ENCODE measurements at regions not wholly inside any gene's neighbourhood (a gene's known extent, or its start where the extent isn't known, plus 50 kb on each side); places are given as distances from the start of the nearest gene placed in this dataset.
A peak's percentile ranks its signal among the peaks of the same experiment; 100 is the strongest.

DNA sequence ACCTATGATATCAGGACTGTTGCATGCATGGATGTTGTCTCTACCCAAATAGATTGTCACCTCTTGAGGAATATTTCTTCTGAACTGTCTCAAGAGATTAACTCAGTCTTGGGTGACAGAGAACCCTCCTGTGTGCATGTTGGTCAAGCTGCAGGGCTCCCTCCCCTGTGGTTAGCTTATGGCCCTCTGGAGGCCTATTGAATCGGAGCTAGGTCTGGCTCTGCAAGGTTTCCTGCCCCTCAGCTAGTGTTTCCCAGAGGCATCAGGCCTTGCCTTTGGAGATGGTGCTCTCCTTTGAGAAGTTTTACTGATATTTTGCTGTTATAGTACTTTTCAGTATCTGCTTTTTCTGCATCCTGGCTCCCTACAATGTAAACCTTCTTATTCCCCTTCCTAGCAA is 769.2 kb upstream of the FAM98A start:
- no peak for TF ChIP-seq EZH2 (IDR thresholded peaks at IDR 0.05; ENCODE audit: insufficient read depth, low read length)
- TF ChIP-seq, protein P1, sequence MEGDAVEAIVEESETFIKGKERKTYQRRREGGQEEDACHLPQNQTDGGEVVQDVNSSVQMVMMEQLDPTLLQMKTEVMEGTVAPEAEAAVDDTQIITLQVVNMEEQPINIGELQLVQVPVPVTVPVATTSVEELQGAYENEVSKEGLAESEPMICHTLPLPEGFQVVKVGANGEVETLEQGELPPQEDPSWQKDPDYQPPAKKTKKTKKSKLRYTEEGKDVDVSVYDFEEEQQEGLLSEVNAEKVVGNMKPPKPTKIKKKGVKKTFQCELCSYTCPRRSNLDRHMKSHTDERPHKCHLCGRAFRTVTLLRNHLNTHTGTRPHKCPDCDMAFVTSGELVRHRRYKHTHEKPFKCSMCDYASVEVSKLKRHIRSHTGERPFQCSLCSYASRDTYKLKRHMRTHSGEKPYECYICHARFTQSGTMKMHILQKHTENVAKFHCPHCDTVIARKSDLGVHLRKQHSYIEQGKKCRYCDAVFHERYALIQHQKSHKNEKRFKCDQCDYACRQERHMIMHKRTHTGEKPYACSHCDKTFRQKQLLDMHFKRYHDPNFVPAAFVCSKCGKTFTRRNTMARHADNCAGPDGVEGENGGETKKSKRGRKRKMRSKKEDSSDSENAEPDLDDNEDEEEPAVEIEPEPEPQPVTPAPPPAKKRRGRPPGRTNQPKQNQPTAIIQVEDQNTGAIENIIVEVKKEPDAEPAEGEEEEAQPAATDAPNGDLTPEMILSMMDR (IDR thresholded peaks at IDR 0.05; ENCODE audit: insufficient read depth, low read depth, low read length) = no peak
- Histone ChIP-seq H3K4me3 (ENCODE audit: insufficient read depth, low read depth, low read length) (no peak overlapping the region), H3K27me3 (ENCODE audit: insufficient read depth, low read length) (no peaks in the 10 kb centered on the region), H2AFZ (ENCODE audit: low read depth, low read length) (no peak overlapping the region), H3K9me3 (ENCODE audit: insufficient read depth, low read depth, low read length) (no peaks in the 10 kb centered on the region), H3K79me2 (ENCODE audit: insufficient read depth, low read length) (no peaks in the 10 kb centered on the region), H3K4me1 (ENCODE audit: insufficient read depth, low read length) (no peaks in the 10 kb centered on the region), H4K20me1 (ENCODE audit: insufficient read depth, low read length) (no peaks in the 10 kb centered on the region), H3K9ac (ENCODE audit: low read length) (no peak overlapping the region), H3K4me2 (ENCODE audit: low read length) (no peak overlapping the region), H3K36me3 (ENCODE audit: insufficient read depth, low read length) (no peaks in the 10 kb centered on the region), H3K27ac (ENCODE audit: low read depth, low read length) (no peak overlapping the region)
- no peak overlapping the region for H3K27ac Mint-ChIP-seq (ENCODE audit: unreplicated experiment)
- H3K4me1 Mint-ChIP-seq (ENCODE audit: low read depth, unreplicated experiment) = peaks cover 14% of the 10 kb centered on the region
- FAIRE-seq = no peak
- H3K36me3 Mint-ChIP-seq (ENCODE audit: low read depth, unreplicated experiment) = no peaks in the 10 kb centered on the region
- no peak for DNase-seq (ENCODE audit: low read depth)
- H3K9me3 Mint-ChIP-seq (ENCODE audit: unreplicated experiment) = no peaks in the 10 kb centered on the region
- no peak overlapping the region for H3K4me3 Mint-ChIP-seq (ENCODE audit: unreplicated experiment)
- no peaks in the 10 kb centered on the region for H3K27me3 Mint-ChIP-seq (ENCODE audit: low read depth, unreplicated experiment)

DNA sequence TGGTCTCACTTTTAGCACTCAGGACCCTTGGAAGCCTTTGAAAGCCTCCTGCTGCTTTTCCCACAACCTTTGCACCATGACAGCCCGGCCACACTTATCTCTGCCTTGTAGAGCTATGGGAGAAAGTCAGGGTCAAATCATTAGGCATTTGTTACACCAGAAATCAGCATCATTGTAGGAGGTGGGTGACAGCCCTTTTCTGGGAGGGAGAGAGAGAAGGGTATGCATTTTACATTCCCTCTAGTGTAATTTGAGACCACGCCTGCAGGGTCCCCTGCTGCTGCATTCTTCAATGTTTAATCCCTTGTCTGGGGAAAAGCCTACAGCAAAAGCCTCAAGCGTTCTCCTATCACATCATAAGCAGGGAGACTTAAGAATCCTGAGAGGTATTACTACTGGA is 766.8 kb upstream of the FAM98A start:
- DNase-seq (ENCODE audit: low read depth) (no peak), FAIRE-seq (no peak)
- H3K36me3 Mint-ChIP-seq (ENCODE audit: low read depth, unreplicated experiment) = no peaks in the 10 kb centered on the region

DNA sequence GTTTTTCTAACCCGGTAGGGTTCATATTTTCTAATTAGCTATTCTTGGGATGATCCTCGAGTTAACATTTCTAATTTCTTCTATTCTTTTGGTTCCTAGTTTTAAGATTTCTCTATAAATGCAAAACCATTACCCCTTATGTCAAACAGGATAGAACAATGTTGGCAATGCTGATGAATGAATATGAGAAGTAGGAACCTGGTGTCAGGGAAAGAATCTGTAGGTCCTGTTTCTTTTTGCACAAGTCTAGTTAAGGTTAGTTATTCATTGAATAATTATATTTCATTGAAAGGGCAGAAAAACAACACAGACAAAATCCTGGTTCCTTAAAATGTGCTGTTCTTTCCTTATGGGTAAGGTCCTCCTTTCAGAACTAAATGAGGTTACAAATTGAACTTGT is 766.4 kb upstream of the FAM98A start:
- peaks cover 14% of the 10 kb centered on the region for H3K4me1 Mint-ChIP-seq (ENCODE audit: low read depth, unreplicated experiment)
- DNase-seq (ENCODE audit: low read depth) (no peak), FAIRE-seq (no peak)
- H3K4me3 ChIP-seq (ENCODE audit: insufficient read depth, low read depth, low read length) = no peak overlapping the region
- no peaks in the 10 kb centered on the region for H3K9me3 Mint-ChIP-seq (ENCODE audit: unreplicated experiment)
- no peaks in the 10 kb centered on the region for H3K27me3 ChIP-seq (ENCODE audit: insufficient read depth, low read length)
- H3K9me3 ChIP-seq (ENCODE audit: insufficient read depth, low read depth, low read length) = no peaks in the 10 kb centered on the region
- no peaks in the 10 kb centered on the region for H3K4me1 ChIP-seq (ENCODE audit: insufficient read depth, low read length)
- peak overlapping the region; percentile 10 for H3K27ac Mint-ChIP-seq (ENCODE audit: unreplicated experiment)
- no peaks in the 10 kb centered on the region for H3K36me3 ChIP-seq (ENCODE audit: insufficient read depth, low read length)
- H3K9ac ChIP-seq (ENCODE audit: low read length) = no peak overlapping the region
- H4K20me1 ChIP-seq (ENCODE audit: insufficient read depth, low read length) = no peaks in the 10 kb centered on the region
- no peaks in the 10 kb centered on the region for H3K27me3 Mint-ChIP-seq (ENCODE audit: low read depth, unreplicated experiment)
- no peak overlapping the region for H3K27ac ChIP-seq (ENCODE audit: low read depth, low read length)
- no peak overlapping the region for H3K4me2 ChIP-seq (ENCODE audit: low read length)
- H3K36me3 Mint-ChIP-seq (ENCODE audit: low read depth, unreplicated experiment) = no peaks in the 10 kb centered on the region
- no peaks in the 10 kb centered on the region for H3K79me2 ChIP-seq (ENCODE audit: insufficient read depth, low read length)
- no peak overlapping the region for H2AFZ ChIP-seq (ENCODE audit: low read depth, low read length)
- TF ChIP-seq EZH2 (IDR thresholded peaks at IDR 0.05; ENCODE audit: insufficient read depth, low read length) = no peak
- TF ChIP-seq, protein P1 (IDR thresholded peaks at IDR 0.05; ENCODE audit: insufficient read depth, low read depth, low read length) = no peak
- no peak overlapping the region for H3K4me3 Mint-ChIP-seq (ENCODE audit: unreplicated experiment)

More for the DNA sequence above, 766.8 kb upstream of the FAM98A start:
- Histone ChIP-seq H4K20me1 (ENCODE audit: insufficient read depth, low read length) (no peaks in the 10 kb centered on the region), H3K79me2 (ENCODE audit: insufficient read depth, low read length) (no peaks in the 10 kb centered on the region), H3K4me2 (ENCODE audit: low read length) (no peak overlapping the region), H3K9ac (ENCODE audit: low read length) (no peak overlapping the region), H3K4me1 (ENCODE audit: insufficient read depth, low read length) (no peaks in the 10 kb centered on the region), H3K36me3 (ENCODE audit: insufficient read depth, low read length) (no peaks in the 10 kb centered on the region), H3K27ac (ENCODE audit: low read depth, low read length) (no peak overlapping the region), H3K27me3 (ENCODE audit: insufficient read depth, low read length) (no peaks in the 10 kb centered on the region), H2AFZ (ENCODE audit: low read depth, low read length) (no peak overlapping the region), H3K4me3 (ENCODE audit: insufficient read depth, low read depth, low read length) (no peak overlapping the region), H3K9me3 (ENCODE audit: insufficient read depth, low read depth, low read length) (no peaks in the 10 kb centered on the region)
- no peaks in the 10 kb centered on the region for H3K27me3 Mint-ChIP-seq (ENCODE audit: low read depth, unreplicated experiment)
- no peak overlapping the region for H3K4me3 Mint-ChIP-seq (ENCODE audit: unreplicated experiment)
- H3K27ac Mint-ChIP-seq (ENCODE audit: unreplicated experiment) = peak overlapping the region; percentile 10
- TF ChIP-seq EZH2 (IDR thresholded peaks at IDR 0.05; ENCODE audit: insufficient read depth, low read length) = no peak
- TF ChIP-seq, protein P1 (IDR thresholded peaks at IDR 0.05; ENCODE audit: insufficient read depth, low read depth, low read length) = no peak
- no peaks in the 10 kb centered on the region for H3K9me3 Mint-ChIP-seq (ENCODE audit: unreplicated experiment)
- H3K4me1 Mint-ChIP-seq (ENCODE audit: low read depth, unreplicated experiment) = peaks cover 14% of the 10 kb centered on the region
